Left ventricle myocardium superior (tissue), 1 donor: ENCODE measurements at regions not wholly inside any gene's neighbourhood (a gene's known extent, or its start where the extent isn't known, plus 50 kb on each side); places are given as distances from the start of the nearest gene placed in this dataset.
A peak's percentile ranks its signal among the peaks of the same experiment; 100 is the strongest.

Experiments
- ATAC-seq: fragments of 200-7000 bp; cut with Tn5 transposase; one replicate; pipeline ENCODE4 v1.9.1; 2020; ENCODE audit warnings: mild to moderate bottlenecking, moderate library complexity
- DNase-seq: peaks from one replicate; pipeline ENCODE4 v3.0.0-alpha.2; 2020
- intact Hi-C: fragments of 100-400 bp; cut with micrococcal nuclease; formaldehyde crosslinking; loops from one replicate; pipeline ENCODE4 v1.11.0; 2022
- donor health status: DM: no; HTN: yes; CAD: no; lungs with severe emphysema.

DNA sequence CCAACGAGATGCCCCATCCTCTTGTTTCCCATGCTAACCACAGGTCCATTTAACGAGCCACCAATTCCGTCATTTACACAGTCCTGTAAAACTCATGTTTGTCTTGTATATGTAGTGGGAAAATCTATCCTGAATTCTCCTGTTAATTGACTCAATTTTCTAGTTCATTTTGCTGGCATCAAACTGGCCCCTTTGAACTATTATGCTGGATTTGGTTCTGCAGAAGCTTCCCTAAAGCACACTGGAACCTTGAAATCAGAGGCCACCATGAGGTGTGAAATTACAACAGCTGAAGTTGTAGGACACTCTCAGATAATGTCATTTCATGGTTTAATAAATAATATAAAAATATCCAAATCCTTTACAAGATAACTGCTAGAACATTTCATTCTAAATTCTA lies 129.8 kb upstream of the AKR1E2 start:
- DNase-seq (no peak), ATAC-seq (no peak)
- intact Hi-C loops, result no loop called here

DNA sequence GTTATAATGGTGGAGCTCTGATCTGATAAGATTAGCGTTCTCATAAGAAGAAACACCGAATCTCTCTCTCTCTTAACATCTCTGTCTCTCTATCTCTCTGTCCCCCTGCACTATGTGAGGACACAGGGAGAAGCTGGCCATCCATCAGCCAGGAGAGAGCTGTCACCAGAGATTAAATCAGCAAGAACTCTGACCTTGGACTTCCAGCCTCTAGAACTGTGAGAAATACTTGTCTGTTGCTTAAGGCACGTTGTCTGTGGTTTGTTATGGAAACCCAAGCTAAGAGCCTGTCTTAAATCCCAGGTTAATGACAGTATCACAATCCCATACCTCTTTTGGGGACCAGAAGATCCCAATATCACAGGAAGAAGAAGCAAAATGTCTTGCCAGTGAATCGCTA lies 132.0 kb upstream of the AKR1E2 start:
- intact Hi-C loops, result no loop called here
- no peak for DNase-seq
- no peak for ATAC-seq

DNA sequence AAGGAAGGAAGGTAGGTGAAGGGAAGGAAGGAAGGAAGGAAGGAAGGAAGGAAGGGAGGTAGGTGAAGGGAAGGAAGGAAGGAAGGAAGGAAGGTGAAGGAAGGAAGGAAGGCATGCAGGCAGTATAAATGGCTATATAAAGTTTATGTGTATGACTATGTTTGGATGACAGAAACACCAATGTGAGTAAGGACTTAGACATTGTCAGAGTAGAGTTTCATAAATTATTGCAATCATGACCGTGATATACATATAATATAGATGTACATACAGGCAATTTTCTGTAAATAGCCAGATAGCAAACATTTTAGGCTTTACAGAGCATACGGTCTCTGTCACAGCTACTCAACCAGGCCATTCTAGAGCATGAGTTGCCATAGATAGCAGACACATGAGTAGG lies 133.8 kb upstream of the AKR1E2 start:
- intact Hi-C loops, result no loop called here
- no peak for ATAC-seq
- no peak for DNase-seq

DNA sequence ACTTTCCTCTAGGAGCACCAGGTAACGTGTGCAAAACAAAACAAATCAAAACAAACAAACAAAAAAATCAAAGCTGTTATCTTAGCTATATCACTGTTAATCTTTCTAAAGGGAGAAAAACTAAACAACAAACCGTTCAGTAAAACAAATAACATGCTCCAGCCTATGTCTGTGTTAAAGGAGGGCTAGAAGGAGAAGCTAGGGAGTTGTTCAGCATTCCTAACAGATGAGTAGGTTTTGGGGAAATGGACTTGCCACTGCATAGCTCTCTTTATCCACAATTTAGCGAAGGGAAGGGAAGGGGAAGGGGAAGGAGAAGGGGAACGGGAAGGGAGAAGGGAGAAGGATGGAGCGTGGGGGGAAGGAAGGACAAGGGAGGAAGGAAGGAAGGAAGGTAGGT lies 134.2 kb upstream of the AKR1E2 start:
- ATAC-seq (no peak), DNase-seq (no peak)
- intact Hi-C loops, result no loop called here

DNA sequence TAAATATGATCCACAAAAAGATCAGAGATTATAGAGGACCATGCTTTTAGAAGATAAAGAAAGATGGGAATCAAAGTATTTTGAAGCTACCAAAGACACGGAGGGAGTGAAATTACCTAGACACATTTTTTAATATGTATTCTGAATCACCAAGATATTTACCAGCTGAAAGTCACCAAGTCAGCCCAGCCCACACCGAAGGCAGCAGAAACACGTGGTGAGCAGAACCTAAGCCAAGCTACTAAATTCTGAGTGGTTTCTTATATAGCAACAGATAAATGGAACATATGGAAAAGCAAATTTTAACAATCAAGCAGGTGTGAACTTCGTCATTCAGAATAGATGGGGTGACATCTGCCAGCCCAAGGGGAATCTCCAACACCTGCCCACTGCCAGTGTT lies 134.7 kb upstream of the AKR1E2 start:
- no peak for ATAC-seq
- intact Hi-C loops, result no loop called here

DNA sequence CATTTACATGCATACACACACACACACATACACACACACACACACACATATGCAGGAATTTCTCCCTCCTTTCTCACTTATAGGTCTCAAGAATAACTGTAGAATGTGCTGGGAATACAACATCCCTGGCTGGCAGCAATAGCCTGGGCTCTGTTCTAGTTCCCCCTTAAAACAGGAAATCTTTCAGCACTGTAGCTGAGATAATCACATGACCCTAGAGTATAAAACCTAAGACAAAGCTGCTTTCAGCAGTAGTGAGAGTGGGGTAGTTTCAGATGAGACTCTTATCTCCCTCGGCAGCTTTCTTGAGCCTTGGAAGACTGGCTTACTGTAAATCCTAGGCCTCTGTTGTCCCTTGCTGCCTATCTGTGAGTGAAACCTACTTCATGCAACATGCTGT lies 137.4 kb upstream of the AKR1E2 start:
- intact Hi-C loops, result no loop called here
- no peak for DNase-seq
- ATAC-seq, result peak; percentile 51

More for the DNA sequence above, 134.7 kb upstream of the AKR1E2 start:
- no peak for DNase-seq

DNA sequence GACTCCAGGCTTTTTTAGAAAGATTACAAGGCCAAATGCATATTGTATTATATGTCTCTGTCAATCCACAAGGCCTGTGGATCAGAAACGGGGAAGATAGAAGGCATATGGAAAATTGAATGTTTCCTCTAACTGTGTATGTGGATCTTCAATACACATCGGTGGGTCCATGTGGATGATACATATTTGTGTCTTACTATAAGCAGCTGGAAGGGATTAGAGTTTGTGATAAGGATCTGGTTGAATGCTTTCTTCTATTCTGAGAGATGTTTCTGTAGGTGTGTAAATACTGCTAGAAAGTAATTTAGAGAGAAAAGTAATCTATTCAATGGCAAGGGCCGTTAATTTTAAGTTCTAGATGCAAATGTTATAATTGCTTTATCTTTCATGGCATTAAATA lies 137.8 kb upstream of the AKR1E2 start:
- intact Hi-C loops, result no loop called here
- ATAC-seq (no peak), DNase-seq (no peak)

DNA sequence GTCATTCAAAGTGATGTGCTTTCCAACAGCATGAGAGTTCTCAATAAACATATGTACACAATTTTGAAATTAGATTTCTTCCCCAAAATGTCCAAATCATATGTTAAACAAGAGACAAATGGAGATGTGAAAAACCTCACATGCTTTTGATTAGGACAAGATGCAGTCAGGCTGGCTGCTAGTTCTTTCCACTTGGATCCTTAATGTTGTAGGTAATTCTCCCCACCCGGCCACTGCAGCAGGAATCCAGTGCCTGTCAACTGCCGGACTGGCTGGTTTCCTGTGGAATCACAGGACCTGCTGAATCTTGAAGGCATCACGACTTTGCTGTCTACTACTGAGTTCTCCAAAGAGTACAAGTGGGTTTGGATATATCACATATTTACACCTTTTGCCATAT lies 138.6 kb upstream of the AKR1E2 start:
- DNase-seq, result no peak
- ATAC-seq, result no peak
- intact Hi-C loops, result no loop called here

DNA sequence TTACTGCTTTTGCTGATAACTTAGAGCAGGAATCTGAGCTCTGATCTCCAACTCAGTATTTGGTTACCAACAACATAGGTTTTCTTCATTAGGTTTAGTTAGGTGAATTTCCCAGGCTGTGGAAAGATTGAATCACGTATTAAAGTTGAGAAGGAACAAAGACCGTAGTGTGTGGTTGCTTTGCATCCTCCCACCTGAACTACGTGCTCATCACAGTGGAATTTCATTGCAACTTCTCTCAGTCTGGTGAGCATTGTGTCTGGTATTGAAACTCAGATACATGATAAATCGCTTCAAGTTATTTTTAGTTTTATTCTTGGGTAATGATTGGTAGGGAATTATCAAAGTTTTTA lies 139.4 kb upstream of the AKR1E2 start:
- no peak for ATAC-seq
- no peak for DNase-seq
- intact Hi-C loops, result no loop called here

DNA sequence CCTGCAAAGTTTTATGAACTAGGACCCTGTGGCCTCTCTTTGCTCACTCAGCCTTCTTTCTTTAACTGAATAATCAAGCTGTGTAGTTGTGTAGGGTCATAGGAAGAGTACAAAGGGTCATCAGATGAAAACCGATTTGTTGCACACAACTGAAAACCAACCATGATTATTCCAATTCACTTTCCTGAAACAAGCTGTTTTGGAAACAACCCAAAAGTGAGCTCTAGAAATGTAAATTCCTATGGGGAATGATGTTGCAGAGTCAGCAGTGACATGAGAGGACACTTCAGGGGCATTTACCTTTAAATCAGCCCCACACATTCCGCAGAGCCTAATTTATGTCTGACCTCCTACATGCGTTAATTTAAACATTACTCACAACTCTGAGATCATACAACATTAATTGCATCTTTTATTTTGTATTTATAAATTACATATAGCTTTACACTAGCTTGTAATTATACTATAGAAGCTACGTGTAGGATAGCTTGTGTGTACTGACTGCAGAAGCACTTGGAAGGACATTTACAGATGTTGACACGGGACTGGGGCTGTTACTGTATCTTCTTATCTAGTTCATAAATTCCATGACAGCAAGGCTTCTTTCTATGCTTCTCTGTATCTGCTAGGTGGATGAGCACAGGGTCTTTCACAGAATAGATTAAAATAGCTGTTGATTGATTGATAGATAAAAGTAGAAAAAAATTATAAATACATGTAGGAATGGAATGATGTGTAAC lies 139.9 kb upstream of the AKR1E2 start:
- DNase-seq, result no peak
- no peak for ATAC-seq
- intact Hi-C loops, result no loop called here

DNA sequence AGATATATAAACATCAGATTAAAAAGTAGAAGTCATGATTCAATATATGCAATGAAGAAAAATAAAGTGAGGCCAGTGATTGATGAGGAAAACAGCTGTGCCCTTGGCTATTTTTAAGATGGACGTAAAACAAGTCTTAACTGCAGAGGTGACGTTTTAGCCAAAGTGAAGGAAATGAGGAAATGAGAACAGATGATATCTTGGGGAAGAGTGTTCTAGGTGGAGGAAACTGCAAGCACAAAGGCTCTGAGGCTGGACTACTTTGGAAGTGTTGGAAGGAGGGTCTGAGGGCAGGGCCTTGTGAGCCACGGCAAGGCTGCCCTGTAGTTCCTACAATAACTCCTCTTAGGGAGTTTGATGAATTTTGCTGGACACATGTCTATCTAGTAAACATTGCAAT lies 140.5 kb upstream of the AKR1E2 start:
- intact Hi-C loops, result no loop called here
- no peak for DNase-seq
- ATAC-seq, result peak; percentile 54

DNA sequence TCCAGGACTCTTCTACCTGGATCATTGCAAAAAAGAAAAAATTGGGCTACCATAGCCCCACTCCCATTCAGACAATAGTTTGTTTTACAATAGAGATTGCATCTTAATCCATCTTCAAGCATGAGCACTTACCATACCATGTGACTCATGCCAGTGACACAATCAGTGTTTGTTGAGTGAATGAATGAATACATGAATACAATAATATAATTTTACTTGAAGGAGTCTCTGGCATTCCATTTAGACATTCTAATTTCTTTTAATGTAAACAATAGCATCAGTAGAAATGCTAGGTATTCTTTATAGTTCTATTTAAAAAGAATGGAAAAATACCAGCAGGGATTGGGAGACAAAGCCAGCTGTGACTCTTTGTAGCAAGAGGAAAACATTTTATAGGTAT lies 141.6 kb upstream of the AKR1E2 start:
- no peak for DNase-seq
- intact Hi-C loops, result no loop called here
- no peak for ATAC-seq

DNA sequence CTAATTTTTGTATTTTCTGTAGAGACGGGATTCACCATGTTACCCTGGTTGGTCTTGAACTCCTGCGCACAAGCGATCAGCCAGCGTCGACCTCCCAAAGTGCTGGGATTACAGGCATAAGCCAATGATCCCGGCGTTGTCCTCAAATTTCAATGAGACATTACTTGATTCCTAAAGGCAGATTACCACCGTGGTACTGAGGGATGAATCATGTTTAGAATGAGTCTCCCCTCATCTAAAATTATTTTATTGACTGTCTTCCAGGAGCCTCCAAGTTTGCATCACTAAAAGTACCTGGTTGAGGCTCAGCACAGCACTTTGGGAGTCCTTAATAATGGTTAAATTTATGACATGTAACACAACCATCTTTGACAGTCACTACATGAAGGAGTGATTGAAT lies 142.2 kb upstream of the AKR1E2 start:
- DNase-seq (no peak), ATAC-seq (no peak)
- intact Hi-C loops, result no loop called here

DNA sequence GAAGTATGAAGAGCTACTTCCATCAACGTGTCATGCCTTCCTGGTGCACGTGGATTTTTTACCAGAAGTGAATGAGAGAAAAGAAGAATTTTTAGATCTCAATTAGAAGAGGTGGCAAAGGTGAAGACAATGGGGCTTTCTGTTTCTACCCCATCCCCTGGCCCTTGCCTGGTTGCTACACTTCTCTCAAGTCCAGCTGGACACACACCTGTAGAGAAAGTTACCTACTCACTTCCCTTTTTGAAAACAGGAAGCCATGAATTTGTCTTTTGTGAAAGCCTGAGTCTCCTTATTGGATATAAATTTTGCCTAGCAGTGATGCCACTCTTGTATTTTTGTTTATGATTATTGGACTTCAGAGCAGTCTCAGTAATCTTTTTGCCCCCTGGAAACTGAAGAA lies 142.9 kb upstream of the AKR1E2 start:
- DNase-seq (no peak), ATAC-seq (no peak)
- intact Hi-C loops, result no loop called here

DNA sequence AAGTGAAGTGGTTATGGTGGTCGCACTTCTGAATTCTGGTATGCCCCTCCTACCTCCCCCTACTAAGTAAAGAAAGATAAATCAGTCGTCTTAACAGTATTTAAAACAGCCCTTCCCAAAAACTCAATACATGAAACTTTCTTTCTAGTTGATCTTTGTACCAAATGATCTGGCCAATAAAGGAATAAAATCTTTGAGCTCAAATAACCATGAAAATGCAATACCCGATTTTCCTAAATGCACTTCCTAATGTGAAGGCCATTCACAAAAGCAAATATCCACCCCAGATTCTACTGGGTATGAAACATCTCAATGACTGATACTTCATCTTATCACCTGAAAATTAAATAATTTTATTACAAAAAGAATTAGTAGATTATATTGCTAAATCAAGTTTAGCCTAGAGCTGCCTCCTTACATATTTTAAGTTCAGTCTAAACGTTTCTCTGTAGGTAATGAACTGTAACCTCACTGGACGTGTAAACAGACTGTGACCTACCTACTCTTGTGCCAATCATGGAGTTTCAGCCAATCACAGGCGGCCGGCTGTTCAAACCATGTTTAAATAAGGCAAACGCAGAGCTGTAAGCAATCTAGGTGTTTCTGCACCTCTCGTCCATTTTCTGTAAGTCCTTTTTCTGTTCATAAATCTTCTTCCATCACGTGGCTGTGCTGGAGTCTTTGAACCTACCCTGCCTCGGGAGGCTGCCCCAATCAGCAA lies 146.9 kb upstream of the AKR1E2 start:
- intact Hi-C loops, result no loop called here
- ATAC-seq, result no peak
- DNase-seq, result no peak

DNA sequence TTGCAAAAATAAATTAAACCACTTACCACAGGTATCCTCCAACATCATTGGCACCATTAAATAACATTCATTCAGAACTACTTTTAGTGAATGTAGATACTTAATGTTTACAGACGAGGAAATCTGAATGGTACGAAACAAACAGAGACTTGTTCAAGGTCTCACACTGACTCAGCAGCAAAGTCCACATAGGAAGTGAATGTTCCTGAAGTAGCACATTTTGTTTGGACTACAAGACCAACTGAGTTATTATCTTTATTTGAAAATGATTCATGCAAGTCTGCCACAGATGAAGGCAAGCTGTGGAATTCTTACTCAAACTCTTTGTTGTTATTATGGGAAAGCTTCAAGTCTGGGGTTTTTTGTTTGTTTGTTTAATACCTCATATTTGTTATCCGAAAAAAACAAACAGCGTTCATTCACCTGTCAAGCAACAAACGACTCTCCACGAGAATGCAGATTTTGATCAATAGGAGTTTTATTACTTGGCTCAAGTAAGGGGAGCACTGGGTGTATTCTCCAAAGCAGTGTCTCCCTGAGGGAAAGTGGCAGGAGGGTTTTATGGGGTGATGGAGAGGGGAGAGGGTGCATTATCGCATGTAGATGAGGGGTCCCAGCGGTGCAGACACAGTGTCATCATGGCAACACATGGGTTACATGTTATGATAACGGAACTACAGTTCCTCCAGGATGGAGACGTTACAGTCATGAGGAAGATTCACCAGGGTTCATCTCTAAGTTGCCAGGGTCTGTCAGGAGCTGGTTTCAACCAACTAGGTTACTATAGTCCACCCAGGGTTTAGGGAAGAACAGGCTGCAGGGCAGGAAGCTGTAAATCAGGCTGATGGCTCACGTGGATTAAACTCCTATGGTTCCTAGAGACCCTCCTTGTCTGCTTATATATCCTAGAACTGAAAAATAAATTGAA lies 147.7 kb upstream of the AKR1E2 start:
- DNase-seq (no peak), ATAC-seq (peak; percentile 86)
- intact Hi-C loops, result no loop called here

DNA sequence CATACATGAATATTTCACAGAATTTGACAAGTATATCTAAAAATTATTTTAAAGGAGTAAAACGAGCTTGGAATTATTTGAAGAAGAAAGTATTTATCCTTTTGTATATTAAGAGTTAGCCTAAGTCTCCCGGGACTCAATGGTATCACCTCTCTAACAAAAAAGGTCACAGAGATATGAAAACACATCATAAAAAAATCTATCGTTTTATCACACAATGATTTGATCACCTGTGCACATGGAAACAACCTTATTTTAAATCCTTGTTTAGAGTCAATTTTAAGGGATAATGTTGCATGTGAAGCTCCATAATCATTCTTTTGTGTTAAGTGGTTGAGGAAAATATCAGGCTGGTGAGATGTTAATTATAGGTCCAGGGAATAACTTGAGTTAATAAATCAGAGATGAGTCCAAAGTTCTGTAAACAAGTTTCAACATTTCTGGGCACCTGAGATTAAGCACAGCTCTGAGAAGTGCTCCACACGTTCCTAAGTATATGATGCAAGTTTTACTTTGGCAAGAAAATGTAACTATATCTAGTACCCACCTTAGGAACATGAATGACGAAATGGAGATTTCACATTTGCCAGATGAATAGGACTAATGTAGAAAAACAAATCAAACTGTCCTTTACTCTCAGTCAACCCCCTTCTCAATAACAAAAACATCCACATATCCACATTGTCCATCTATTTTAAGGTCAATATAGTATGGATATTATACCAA lies 148.5 kb upstream of the AKR1E2 start:
- DNase-seq (no peak), ATAC-seq (peak; percentile 95)
- intact Hi-C loops, result no loop called here

DNA sequence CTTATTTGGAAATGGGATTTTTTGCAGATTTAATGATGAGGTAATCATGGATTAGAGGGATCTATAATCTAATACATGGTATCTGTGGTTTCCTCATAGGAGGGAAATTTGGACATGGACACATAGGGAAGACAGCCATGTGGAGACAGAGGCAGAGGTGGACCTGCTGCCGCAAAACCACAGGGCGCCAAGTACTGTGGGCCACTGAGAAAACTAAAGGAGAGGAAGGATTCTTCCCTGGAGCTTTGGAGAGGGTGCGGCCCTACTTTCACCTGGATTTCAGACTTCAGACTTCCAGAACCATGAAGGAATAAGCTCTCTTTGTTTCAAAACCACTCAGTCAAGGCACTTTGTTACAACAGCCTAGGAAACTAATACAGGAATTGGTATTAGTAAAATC lies 149.4 kb upstream of the AKR1E2 start:
- no peak for DNase-seq
- intact Hi-C loops, result no loop called here

DNA sequence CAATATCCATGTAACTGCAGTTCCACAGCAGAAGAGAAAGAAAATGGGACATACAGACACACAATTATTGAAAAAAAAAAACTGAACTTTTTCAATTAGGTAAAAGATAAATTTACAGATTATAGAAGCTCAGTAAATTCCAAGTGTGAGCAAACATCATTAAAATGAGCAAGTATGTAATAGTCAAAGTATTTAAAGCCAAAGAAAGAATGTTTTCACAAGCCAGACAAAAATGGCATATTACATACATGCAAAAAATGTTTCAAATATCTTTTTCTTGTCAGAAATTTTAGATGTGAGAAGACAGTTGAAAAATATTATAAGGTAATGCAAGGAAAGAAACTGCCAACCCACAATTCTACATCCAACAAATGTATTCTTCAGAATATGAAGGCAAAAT lies 150.2 kb upstream of the AKR1E2 start:
- ATAC-seq (no peak), DNase-seq (no peak)
- intact Hi-C loops, result no loop called here

More for the DNA sequence above, 149.4 kb upstream of the AKR1E2 start:
- no peak for ATAC-seq
